GOT3 (cell line): ENCODE measurements at regions not wholly inside any gene's neighbourhood (a gene's known extent, or its start where the extent isn't known, plus 50 kb on each side); places are given as distances from the start of the nearest gene placed in this dataset.
A peak's percentile ranks its signal among the peaks of the same experiment; 100 is the strongest.
"Not testable (repeated sequence)": the region's sequence is repeated elsewhere in the genome, so short reads cannot be mapped to it uniquely, and the experiment has no call there.

ENCODE experiments used
- DNase-seq: peaks from one replicate; lab custom pipeline; 2025; ENCODE audit warnings: mixed read lengths; lab: John Stamatoyannopoulos, UW

DNA sequence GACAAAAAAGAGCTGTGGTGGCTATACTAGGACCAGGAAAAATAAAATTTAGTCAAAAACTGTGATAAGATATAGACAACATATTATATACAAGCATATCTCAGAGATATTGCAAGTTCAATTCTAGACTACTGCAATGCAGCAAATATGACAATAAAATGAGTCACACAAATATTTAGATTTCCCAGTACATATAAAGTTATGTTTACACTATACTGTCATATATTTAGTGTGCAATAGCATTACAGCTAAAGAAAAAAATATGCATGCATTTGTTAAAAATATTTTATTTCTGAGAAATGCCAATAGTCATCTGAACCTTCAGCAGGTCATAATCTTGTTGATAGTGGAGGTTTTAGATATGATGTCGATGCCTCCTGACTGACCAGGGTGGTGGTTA is 72.1 kb downstream of the AKR1C4 start:
- no peak for DNase-seq

GRCh38 chr10:5269791-5270190 is 73.2 kb downstream of the AKR1C4 start:
- DNase-seq = no peak

DNA sequence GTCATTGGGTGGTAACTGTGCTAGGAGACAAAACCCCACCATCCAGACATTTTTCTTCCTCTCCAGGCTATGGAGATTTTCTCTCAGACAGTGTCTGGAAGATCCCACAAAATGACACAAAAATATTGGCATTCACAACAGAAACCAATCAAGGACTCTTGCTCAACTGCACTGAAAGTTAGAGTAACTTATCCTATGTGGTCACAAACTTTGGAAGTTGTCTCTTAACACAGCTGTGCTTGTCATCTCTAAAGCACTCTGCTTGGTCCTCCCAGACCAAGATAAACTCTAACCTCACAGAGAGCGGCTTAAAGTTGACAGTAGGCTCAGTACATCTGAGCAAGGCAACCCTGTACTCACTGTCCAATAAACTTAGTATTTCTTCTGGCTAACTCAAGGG is 74.9 kb downstream of the AKR1C4 start:
- DNase-seq = no peak

- DNase-seq = no peak
These were observed 75.6 kb downstream of the AKR1C4 start for GRCh38 chr10:5272065-5272803.

GRCh38 chr10:5274795-5275194 is 78.2 kb downstream of the AKR1C4 start:
- DNase-seq = no peak

GRCh38 chr10:5281356-5281755 is 83.4 kb upstream of the UCN3 start:
- no peak for DNase-seq

GRCh38 chr10:5282137-5282536 is 82.6 kb upstream of the UCN3 start:
- DNase-seq = no peak

- no peak for DNase-seq
These were observed 81.2 kb upstream of the UCN3 start for GRCh38 chr10:5283305-5284158.

- peak; percentile 6 for DNase-seq
These were observed 80.3 kb upstream of the UCN3 start for GRCh38 chr10:5284311-5285057.

- no peak for DNase-seq
These were observed 79.6 kb upstream of the UCN3 start for GRCh38 chr10:5285186-5285585.

GRCh38 chr10:5288359-5288758 is 76.4 kb upstream of the UCN3 start:
- DNase-seq = no peak

- not testable (repeated sequence) for DNase-seq
These were observed 75.5 kb upstream of the UCN3 start for GRCh38 chr10:5289228-5289627.

DNA sequence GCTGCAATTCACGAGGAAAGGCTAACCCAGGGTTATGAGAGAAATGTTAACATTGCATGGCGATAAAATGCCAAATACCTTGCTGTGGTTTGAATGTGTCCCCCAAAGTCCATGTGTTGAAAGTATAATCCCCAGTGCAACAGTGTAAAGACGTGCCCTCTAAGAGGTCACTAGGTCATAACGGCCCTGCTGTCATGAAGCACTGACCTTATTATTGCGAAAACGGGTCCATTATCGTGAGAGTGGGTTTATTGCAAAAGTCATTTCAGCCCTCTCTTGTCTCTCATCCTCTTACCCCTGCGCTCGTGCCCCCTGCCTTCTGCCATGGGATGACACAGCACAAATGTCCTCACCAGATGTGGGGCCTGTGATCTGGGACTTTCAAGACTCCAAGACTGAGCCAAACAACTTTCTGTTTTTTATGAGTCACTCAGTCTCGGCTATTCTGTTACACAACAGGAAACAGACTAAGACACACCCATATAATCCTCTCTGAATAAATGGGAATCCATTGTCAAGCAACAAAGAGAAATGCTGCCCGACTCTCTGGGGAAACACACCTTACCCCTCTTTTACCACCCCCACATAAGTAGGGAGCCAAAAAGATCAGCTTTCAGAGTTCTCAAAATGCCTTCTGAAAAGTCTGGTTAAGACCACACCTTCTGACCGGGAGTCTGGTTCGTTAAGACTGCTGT is 73.1 kb upstream of the UCN3 start:
- DNase-seq = no peak

GRCh38 chr10:5292196-5292735 is 72.5 kb upstream of the UCN3 start:
- no peak for DNase-seq

GRCh38 chr10:5292970-5293369 is 71.8 kb upstream of the UCN3 start:
- DNase-seq = not testable (repeated sequence)

DNA sequence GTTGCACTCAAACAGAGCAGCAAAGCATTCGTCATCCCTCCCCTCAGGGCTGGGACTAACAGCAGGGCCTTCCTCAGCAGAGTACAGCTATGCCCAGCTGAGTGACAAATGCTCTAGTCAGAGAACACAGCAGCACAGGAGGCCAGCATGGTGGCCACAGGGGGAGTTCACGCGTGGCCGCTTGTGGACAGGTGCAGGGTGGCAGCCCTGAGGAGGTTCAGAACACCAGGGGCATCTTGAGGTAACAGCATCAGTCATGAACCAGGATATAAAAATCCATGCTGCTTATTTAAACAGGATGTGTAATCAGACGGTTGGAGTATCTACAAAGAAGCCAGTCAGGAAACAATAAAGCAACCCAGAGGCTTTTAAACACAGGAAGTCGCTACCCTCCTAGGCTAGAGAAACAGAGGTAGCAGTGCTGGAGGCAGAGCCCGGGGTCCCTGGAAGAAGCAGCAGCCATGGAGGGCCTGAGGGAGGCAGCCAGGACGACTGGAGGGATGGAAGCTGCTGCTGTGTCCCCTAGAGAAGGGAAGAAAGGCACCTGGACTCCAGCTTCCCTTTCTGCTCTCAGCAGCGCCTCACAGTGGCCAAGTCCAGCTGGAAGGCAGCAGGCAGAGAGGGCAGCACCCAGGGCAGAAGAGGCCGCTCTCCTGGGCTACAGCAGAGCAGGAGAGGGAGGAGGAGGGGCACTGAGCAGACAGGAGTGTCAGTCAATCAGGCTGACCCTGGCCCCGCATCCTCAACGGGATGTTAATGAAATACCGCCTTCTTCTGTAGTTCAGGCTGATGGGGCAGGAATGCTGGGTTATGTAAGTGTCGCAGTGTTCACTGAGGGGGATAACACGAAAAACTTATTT is 70.8 kb upstream of the UCN3 start:
- DNase-seq = no peak

DNA sequence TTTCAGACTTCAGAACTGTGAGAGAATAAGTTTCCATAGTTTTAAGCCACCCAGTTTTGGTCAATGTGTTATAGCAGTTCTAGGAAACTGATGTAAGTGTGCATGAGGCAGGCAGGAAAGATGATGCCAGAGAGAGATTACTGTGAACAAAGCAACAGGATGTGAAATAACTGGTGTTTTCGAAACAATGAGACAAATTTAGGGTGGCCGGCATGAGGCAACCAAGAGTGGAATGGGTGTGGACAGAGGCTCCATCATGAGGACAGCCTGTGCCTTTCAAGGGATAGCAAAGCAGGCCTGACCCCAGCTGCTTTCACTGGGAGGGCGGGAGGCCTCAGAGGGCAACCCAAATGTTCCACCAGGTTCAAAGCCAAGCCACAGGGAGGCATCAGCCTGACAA is 67.3 kb upstream of the UCN3 start:
- no peak for DNase-seq

DNA sequence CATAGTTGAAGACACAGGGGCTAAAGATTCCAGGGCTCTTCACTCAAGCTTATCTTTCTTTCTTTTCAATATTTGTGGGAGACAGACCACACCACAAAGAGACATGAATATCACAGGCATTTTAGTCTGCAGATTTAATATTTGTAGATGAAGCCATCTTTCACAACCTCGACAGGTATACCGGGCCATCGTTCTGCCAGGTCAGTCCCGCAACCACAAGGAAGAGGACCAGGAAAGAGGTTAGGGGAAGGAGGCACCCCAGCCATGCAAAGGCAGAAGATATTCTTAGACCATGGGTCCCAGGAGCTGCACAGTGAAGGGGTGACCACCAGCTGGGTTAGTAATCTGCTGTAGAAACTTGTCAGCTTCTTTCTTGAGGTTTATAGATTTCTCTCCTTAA is 66.8 kb upstream of the UCN3 start:
- no peak for DNase-seq

GRCh38 chr10:5299950-5300349 is 64.8 kb upstream of the UCN3 start:
- DNase-seq = no peak

GRCh38 chr10:5303504-5303903 is 61.3 kb upstream of the UCN3 start:
- no peak for DNase-seq

DNA sequence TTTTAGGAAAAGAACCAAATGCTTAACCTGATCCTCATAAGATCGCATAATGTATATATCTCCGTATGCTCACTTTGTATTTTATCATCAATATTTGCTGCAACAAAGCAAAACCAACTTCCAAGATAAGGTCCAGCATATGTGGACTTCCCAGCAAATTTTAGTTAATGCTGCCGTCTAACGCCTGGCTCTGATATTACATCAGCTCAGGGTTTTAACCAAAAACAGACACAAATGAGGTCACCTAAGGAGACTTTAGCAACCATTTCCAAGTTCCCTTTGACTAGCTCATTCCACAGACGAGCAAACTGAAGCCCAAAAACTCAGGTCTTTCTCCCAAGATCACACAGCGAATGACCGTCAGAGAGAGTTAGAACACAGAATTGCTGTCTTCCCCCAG is 59.4 kb upstream of the UCN3 start:
- no peak for DNase-seq
